GM18520 (cell line): ENCODE measurements at regions not wholly inside any gene's neighbourhood (a gene's known extent, or its start where the extent isn't known, plus 50 kb on each side); places are given as distances from the start of the nearest gene placed in this dataset.

ENCODE experiments used
- ATAC-seq: cut with Tn5 transposase; IDR thresholded peaks from one replicate; pipeline ENCODE4 v1.9.1; 2021; ENCODE audit not compliant: unreplicated experiment

GRCh38 chr1:39134768-39135333, 69.6 kb upstream of the MACF1 start:
- ATAC-seq, result no peak

- ATAC-seq, result no peak
Observed at GRCh38 chr1:39136638-39137037, 67.9 kb upstream of the MACF1 start.

- no peak for ATAC-seq
Observed at GRCh38 chr1:39139723-39140360, 64.7 kb upstream of the MACF1 start.

GRCh38 chr1:39141925-39142324, 62.6 kb upstream of the MACF1 start:
- ATAC-seq, result no peak

GRCh38 chr1:39142401-39143060, 62.0 kb upstream of the MACF1 start:
- no peak for ATAC-seq

- no peak for ATAC-seq
Observed at GRCh38 chr1:39144924-39145323, 59.6 kb upstream of the MACF1 start.

- no peak for ATAC-seq
Observed at GRCh38 chr1:39145331-39145965, 59.0 kb upstream of the MACF1 start.

- no peak for ATAC-seq
Observed at GRCh38 chr1:39146681-39147080, 57.8 kb upstream of the MACF1 start.

GRCh38 chr1:39147099-39148025, 57.1 kb upstream of the MACF1 start:
- no peak for ATAC-seq

- ATAC-seq, result no peak
Observed at GRCh38 chr1:39148942-39149341, 55.6 kb upstream of the MACF1 start.

- ATAC-seq, result no peak
Observed at GRCh38 chr1:39149509-39149908, 55.0 kb upstream of the MACF1 start.

- ATAC-seq, result no peak
Observed at GRCh38 chr1:39150779-39151178, 53.7 kb upstream of the MACF1 start.

- ATAC-seq, result no peak
Observed at GRCh38 chr1:39151267-39151666, 53.2 kb upstream of the MACF1 start.

- ATAC-seq, result no peak
Observed at GRCh38 chr1:39152923-39153322, 51.6 kb upstream of the MACF1 start.

- ATAC-seq, result no peak
Observed at GRCh38 chr1:39153684-39154083, 50.8 kb upstream of the MACF1 start.

- ATAC-seq, result no peak
Observed at GRCh38 chr1:39154553-39155421, 49.7 kb upstream of the MACF1 start.
